ENCODE measurements at regions not wholly inside any gene's neighbourhood (a gene's known extent, or its start where the extent isn't known, plus 50 kb on each side); places are given as distances from the start of the nearest gene placed in this dataset.

GRCh38 chr12:58211211-58211610, 269.8 kb downstream of the ATP23 start:
- DNase-seq: no peak
- no peak for TF ChIP-seq CTCF (IDR thresholded peaks at IDR 0.05)
- H3K4me1 ChIP-seq: no peaks in the 10 kb centered on the region
- no peak overlapping the region for H3K27ac ChIP-seq
- WGBS, 2 donors: 94 to 99% methylated on average over 9 of the region's 9 CpGs
- H3K4me3 ChIP-seq: no peak overlapping the region
- no peak for ATAC-seq
- H3K9me3 ChIP-seq: peaks cover 0 to 10% (median 0%) of the 10 kb centered on the region in 11 donors
- intact Hi-C loops (cut with DNase I): no loop called here
- no peaks in the 10 kb centered on the region for H3K36me3 ChIP-seq
- no peaks in the 10 kb centered on the region for H3K27me3 ChIP-seq

- H3K27me3 ChIP-seq: no peaks in the 10 kb centered on the region
- peaks cover 0 to 13% (median 0%) of the 10 kb centered on the region in 11 donors for H3K9me3 ChIP-seq
- ATAC-seq (no peak), DNase-seq (no peak)
- 89 to 100% methylated on average over 1 of the region's 1 CpG for WGBS, 2 donors
- TF ChIP-seq CTCF (IDR thresholded peaks at IDR 0.05): no peak
- no peaks in the 10 kb centered on the region for H3K36me3 ChIP-seq
- no peaks in the 10 kb centered on the region for H3K4me1 ChIP-seq
- H3K4me3 ChIP-seq: no peak overlapping the region
- no peak overlapping the region for H3K27ac ChIP-seq
- intact Hi-C loops (cut with DNase I): no loop called here
Observed at GRCh38 chr12:58217130-58217529, 275.8 kb downstream of the ATP23 start.

GRCh38 chr12:58224536-58225105, 283.3 kb downstream of the ATP23 start:
- Histone ChIP-seq H3K27me3 (no peaks in the 10 kb centered on the region), H3K4me3 (no peak overlapping the region), H3K27ac (no peak overlapping the region), H3K4me1 (peaks cover 0 to 24% (median 5%) of the 10 kb centered on the region in 9 donors), H3K36me3 (no peaks in the 10 kb centered on the region), H3K9me3 (peaks cover 0 to 7% (median 0%) of the 10 kb centered on the region in 11 donors)
- no peak for DNase-seq
- intact Hi-C loops (cut with DNase I): no loop called here
- WGBS, 2 donors: 63% methylated on average over 3 of the region's 3 CpGs
- no peak for TF ChIP-seq CTCF (IDR thresholded peaks at IDR 0.05)
- no peak for ATAC-seq

- H3K27ac ChIP-seq: peak overlapping the region in 2 of 10 donors; percentile 5 to 48
- H3K4me1 ChIP-seq: peaks cover 0 to 24% (median 5%) of the 10 kb centered on the region in 9 donors
- H3K36me3 ChIP-seq: no peaks in the 10 kb centered on the region
- no peak overlapping the region for H3K4me3 ChIP-seq
- no peak for TF ChIP-seq CTCF (IDR thresholded peaks at IDR 0.05)
- DNase-seq: no peak
- intact Hi-C loops (cut with DNase I): no loop called here
- no peaks in the 10 kb centered on the region for H3K27me3 ChIP-seq
- ATAC-seq: peak in 1 of 8 donors; percentile 41
- H3K9me3 ChIP-seq: peaks cover 0 to 7% (median 0%) of the 10 kb centered on the region in 11 donors
Observed at GRCh38 chr12:58225203-58225877, 284.0 kb downstream of the ATP23 start.
